ENCODE measurements at regions not wholly inside any gene's neighbourhood (a gene's known extent, or its start where the extent isn't known, plus 50 kb on each side); places are given as distances from the start of the nearest gene placed in this dataset.

GRCh38 chr1:82227306-82228095, 426.8 kb downstream of the ADGRL2 start:
- no peak overlapping the region for H3K27ac ChIP-seq

DNA sequence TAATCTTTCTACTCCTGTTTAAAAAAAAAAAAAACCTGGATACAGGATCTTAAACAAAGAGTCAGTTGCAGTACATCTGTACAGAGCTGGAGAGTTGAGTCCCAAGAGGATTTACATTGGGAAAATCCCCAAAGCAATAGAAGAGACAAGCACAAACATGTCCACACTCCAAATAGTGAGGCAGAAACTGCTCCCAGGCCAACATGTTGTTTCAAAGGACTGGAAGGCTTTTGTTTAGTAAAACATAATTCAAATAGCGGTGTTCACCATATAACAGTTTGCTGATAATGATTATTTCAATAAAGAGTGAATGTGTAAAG, 425.4 kb downstream of the ADGRL2 start:
- TF ChIP-seq POLR2AphosphoS5 (IDR thresholded peaks at IDR 0.05): no peak
- TF ChIP-seq, protein P1, sequence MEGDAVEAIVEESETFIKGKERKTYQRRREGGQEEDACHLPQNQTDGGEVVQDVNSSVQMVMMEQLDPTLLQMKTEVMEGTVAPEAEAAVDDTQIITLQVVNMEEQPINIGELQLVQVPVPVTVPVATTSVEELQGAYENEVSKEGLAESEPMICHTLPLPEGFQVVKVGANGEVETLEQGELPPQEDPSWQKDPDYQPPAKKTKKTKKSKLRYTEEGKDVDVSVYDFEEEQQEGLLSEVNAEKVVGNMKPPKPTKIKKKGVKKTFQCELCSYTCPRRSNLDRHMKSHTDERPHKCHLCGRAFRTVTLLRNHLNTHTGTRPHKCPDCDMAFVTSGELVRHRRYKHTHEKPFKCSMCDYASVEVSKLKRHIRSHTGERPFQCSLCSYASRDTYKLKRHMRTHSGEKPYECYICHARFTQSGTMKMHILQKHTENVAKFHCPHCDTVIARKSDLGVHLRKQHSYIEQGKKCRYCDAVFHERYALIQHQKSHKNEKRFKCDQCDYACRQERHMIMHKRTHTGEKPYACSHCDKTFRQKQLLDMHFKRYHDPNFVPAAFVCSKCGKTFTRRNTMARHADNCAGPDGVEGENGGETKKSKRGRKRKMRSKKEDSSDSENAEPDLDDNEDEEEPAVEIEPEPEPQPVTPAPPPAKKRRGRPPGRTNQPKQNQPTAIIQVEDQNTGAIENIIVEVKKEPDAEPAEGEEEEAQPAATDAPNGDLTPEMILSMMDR (IDR thresholded peaks at IDR 0.05): no peak
- H3K9me3 ChIP-seq: no peaks in the 10 kb centered on the region
- no peak for DNase-seq
- no peak overlapping the region for H3K4me3 ChIP-seq
- H3K4me1 ChIP-seq: peaks cover 0 to 11% (median 4%) of the 10 kb centered on the region in 4 donors
- no peaks in the 10 kb centered on the region for H3K36me3 ChIP-seq
- intact Hi-C loops (cut with DNase I): no loop called here
- 86 to 93% methylated on average over 1 of the region's 1 CpG for WGBS, 2 donors
- H3K27ac ChIP-seq: no peak overlapping the region
- H3K27me3 ChIP-seq: no peaks in the 10 kb centered on the region

More at GRCh38 chr1:82227306-82228095, 426.8 kb downstream of the ADGRL2 start:
- H3K9me3 ChIP-seq: no peaks in the 10 kb centered on the region
- DNase-seq: no peak
- no peaks in the 10 kb centered on the region for H3K36me3 ChIP-seq
- TF ChIP-seq, protein P1 (IDR thresholded peaks at IDR 0.05): no peak
- no peak for TF ChIP-seq POLR2AphosphoS5 (IDR thresholded peaks at IDR 0.05)
- no peak for TF ChIP-seq POLR2A (IDR thresholded peaks at IDR 0.05)
- TF ChIP-seq EP300 (IDR thresholded peaks at IDR 0.05): no peak
- H3K4me1 ChIP-seq: peaks cover 0 to 11% (median 4%) of the 10 kb centered on the region in 4 donors
- 33% methylated on average over 3 of the region's 3 CpGs for WGBS, 2 donors
- H3K4me3 ChIP-seq: no peak overlapping the region
- intact Hi-C loops (cut with DNase I): no loop called here
- H3K27me3 ChIP-seq: no peaks in the 10 kb centered on the region

DNA sequence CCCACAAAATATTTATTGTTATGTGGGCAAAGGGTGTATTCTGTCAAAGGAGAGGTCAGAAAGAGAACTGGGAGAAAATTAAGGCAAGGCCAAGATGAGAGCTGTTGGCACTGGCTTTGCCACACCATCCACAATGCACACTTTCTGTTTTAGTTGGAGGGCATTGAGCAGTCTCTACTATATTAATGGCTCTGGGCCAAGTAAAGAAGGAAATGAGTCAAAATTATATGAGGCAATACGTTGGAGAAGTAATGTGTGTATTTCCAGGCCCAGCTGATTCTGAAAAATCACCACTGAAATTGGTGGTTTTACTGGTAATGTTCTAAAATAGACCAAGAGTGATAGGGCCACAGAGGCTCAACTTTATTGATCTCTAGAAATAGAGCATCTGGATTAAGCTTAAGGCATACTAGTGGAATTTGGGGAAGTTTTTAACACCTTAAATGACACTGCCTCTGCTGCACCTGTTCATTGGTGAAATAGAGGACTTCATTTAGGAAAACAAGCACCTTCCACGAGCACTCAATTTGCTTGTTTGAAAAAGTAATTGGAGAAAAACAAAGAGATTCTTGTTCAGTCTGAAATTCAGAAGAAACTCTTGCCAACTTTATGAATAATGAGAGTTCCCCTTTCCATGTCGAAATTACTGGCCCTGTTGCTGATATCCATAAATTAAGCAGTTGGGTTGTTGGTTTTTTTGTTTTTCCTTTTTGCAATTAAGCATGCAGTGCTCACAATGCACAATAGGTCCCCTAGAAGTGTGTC, 424.9 kb downstream of the ADGRL2 start:
- Histone ChIP-seq H3K27ac (peak overlapping the region in 2 of 4 donors; percentile 17 to 41), H3K27me3 (no peaks in the 10 kb centered on the region), H3K36me3 (no peaks in the 10 kb centered on the region), H3K9me3 (no peaks in the 10 kb centered on the region), H3K4me3 (no peak overlapping the region), H3K4me1 (peaks cover 0 to 11% (median 4%) of the 10 kb centered on the region in 4 donors)
- TF ChIP-seq POLR2AphosphoS5 (IDR thresholded peaks at IDR 0.05): peak in 3 of 4 donors; percentile 21 to 36 (median 26)
- TF ChIP-seq, protein P1 (IDR thresholded peaks at IDR 0.05): no peak
- intact Hi-C loops (cut with DNase I): no loop called here
- no peak for DNase-seq
- WGBS, 2 donors: 11 to 28% methylated on average over 3 of the region's 3 CpGs

DNA sequence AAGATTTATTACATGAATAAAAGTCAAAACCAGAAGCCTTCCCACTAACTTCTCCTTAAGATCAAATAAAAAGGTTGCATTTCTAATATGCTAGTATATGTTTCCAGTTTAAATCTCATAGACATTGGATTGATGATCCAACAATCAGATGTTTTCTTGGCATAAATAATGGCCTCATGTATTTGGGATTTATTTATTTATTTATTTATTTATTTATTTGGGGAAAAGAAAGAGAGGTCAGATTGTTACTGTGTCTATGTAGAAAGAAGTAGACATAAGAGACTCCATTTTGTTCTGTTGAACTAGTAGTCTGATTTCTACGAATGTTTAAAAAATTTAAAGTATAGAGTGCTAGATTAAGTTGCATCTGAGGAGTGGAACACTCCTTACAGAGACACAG, 422.4 kb downstream of the ADGRL2 start:
- H3K36me3 ChIP-seq: no peaks in the 10 kb centered on the region
- H3K4me3 ChIP-seq: no peak overlapping the region
- 89 to 94% methylated on average over 1 of the region's 1 CpG for WGBS, 2 donors
- no peak for DNase-seq
- no peak overlapping the region for H3K27ac ChIP-seq
- intact Hi-C loops (cut with DNase I): no loop called here
- no peaks in the 10 kb centered on the region for H3K9me3 ChIP-seq
- TF ChIP-seq POLR2A (IDR thresholded peaks at IDR 0.05): no peak
- TF ChIP-seq EP300 (IDR thresholded peaks at IDR 0.05): no peak
- no peak for TF ChIP-seq POLR2AphosphoS5 (IDR thresholded peaks at IDR 0.05)
- TF ChIP-seq, protein P1 (IDR thresholded peaks at IDR 0.05): no peak
- H3K4me1 ChIP-seq: peaks cover 0 to 11% (median 4%) of the 10 kb centered on the region in 4 donors
- H3K27me3 ChIP-seq: no peaks in the 10 kb centered on the region
